ENCODE measurements at regions not wholly inside any gene's neighbourhood (a gene's known extent, or its start where the extent isn't known, plus 50 kb on each side); places are given as distances from the start of the nearest gene placed in this dataset.

DNA sequence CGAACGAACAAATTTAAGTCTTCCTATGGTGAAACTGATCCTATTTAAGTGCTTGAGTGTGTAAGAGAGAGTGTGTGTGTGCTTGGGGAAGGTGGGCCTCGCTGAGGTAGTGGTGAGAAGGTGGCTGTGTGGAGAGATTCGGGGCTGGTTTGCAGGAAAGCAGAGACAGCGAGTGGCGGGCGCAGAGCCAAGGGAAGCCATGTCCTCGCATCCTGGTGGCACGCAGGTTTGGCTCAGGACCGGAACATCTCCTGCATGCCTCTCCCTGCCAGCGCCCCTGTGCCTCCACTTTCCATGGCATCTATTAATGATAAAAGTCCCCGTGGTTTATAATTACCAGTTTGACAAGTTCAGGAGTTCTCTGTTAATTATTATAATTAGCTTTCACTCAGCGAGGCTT is 383.1 kb upstream of the CADM1 start:
- TF ChIP-seq, protein P1, sequence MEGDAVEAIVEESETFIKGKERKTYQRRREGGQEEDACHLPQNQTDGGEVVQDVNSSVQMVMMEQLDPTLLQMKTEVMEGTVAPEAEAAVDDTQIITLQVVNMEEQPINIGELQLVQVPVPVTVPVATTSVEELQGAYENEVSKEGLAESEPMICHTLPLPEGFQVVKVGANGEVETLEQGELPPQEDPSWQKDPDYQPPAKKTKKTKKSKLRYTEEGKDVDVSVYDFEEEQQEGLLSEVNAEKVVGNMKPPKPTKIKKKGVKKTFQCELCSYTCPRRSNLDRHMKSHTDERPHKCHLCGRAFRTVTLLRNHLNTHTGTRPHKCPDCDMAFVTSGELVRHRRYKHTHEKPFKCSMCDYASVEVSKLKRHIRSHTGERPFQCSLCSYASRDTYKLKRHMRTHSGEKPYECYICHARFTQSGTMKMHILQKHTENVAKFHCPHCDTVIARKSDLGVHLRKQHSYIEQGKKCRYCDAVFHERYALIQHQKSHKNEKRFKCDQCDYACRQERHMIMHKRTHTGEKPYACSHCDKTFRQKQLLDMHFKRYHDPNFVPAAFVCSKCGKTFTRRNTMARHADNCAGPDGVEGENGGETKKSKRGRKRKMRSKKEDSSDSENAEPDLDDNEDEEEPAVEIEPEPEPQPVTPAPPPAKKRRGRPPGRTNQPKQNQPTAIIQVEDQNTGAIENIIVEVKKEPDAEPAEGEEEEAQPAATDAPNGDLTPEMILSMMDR (IDR thresholded peaks at IDR 0.05): no peak
- no peak for TF ChIP-seq POLR2A (IDR thresholded peaks at IDR 0.05)
- no peak for TF ChIP-seq POLR2AphosphoS5 (IDR thresholded peaks at IDR 0.05)
- H3K27ac ChIP-seq: no peak overlapping the region
- no peaks in the 10 kb centered on the region for H3K36me3 ChIP-seq
- DNase-seq: no peak
- H3K27me3 ChIP-seq: no peaks in the 10 kb centered on the region
- intact Hi-C loops (cut with DNase I): no loop called here
- 79 to 90% methylated on average over 13 of the region's 13 CpGs for WGBS, 2 donors
- no peaks in the 10 kb centered on the region for H3K4me1 ChIP-seq
- no peaks in the 10 kb centered on the region for H3K9me3 ChIP-seq
- H3K4me3 ChIP-seq: no peak overlapping the region

DNA sequence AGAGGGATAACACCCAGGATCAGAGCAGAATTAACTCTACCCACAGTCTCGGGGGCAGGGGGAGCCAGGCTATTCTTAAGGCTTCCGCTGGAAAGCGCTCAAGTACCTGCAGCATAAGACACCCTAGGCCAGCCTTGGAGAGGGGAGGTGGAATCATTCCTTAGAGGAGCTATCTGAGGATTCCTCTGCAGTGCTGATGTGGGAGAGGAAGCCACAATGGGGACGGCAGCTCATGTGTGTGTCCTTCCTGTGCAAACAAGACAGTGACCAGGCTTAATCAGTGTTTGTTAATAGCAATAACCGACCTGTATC is 382.2 kb upstream of the CADM1 start:
- TF ChIP-seq POLR2AphosphoS5 (IDR thresholded peaks at IDR 0.05): no peak
- H3K4me1 ChIP-seq: no peaks in the 10 kb centered on the region
- peaks cover 0 to 1% (median 0%) of the 10 kb centered on the region in 4 donors for H3K9me3 ChIP-seq
- H3K27me3 ChIP-seq: no peaks in the 10 kb centered on the region
- intact Hi-C loops (cut with DNase I): no loop called here
- no peak for DNase-seq
- 79% methylated on average over 5 of the region's 5 CpGs for WGBS, 2 donors
- H3K4me3 ChIP-seq: no peak overlapping the region
- H3K36me3 ChIP-seq: no peaks in the 10 kb centered on the region
- no peak overlapping the region for H3K27ac ChIP-seq

DNA sequence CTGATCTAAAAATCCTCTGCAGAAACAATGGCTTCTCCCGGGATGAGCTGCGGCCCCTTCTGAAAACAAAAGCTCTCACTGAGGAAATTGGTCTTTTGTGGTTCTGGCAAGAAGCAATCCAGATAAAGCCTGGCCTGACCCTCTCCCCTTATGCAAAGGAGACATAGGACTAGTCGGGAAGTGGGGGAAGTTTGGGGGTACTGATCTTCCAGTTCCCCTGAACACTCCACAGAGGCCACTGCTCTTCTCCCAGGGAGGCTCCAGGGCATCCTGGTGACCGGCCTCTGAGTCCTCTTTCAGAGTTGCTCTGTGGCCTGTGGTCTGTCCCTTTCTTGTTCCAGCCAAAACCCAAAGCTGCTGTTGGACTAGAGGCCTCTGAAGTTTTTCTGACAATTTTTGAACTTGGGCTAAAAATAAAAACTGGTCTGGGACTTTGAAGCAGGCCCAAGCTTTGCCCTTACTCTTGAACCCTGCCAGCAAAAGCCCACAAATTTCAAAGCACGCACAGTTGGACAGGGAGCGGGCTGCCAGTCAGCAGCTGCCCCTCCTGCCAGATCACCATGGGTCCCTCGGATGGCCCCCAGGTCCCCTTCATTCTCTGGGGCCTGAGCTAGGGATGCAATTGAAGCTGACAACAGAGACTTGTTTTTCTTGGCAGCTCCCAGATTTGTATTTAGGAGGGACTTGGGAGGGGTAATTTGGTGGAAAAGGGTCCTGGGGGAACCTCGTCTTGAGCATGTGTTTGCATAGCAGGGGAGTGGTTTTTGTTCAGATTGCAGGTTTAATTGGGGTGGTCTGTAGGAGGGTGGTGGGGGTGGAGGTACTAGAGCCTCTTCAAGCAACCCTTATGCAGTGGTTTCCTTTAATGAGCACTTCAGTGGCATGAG is 381.6 kb upstream of the CADM1 start:
- no peak overlapping the region for H3K27ac ChIP-seq
- intact Hi-C loops (cut with DNase I): no loop called here

DNA sequence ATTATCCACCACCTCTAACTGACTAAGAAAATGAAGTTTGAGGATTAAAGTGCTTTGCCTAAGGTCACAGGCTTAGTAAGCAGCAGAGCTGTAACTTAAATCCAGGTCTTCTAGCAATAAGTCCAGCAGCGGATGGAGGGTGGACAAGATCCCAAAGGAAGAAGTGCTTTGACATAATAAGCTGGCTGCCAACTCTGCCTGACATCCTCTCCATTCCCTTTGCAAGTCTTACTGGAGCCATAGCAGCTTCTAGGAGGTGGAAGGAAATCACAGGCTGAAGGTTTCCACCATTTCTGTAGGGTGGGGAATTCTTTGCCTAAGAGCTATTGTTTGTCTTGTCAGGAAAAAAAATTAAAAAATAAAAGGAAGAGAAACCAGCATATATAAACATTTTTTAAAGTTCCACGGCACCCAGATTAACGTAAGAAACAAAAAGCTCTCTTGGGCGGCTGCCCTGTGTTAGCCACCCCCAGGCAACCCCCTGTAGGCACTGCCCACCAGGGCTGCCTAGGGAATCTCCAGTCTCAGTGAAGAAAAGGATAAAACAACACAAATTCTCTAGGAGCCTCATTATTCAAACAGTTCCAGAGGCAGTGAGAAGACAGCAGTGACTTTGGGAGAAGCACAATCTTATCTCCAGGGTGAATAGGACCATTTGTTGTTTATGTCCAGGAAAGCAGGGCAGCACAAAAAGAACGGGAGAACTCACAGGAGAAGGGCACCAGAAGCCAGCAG is 380.8 kb upstream of the CADM1 start:
- no peak for DNase-seq
- intact Hi-C loops (cut with DNase I): no loop called here
- H3K27ac ChIP-seq: no peak overlapping the region
- H3K4me3 ChIP-seq: no peak overlapping the region
- 75 to 77% methylated on average over 5 of the region's 5 CpGs for WGBS, 2 donors
- no peaks in the 10 kb centered on the region for H3K27me3 ChIP-seq
- H3K4me1 ChIP-seq: no peaks in the 10 kb centered on the region
- TF ChIP-seq, protein P1 (IDR thresholded peaks at IDR 0.05): no peak
- TF ChIP-seq EP300 (IDR thresholded peaks at IDR 0.05) (no peak), POLR2AphosphoS5 (IDR thresholded peaks at IDR 0.05) (no peak), POLR2A (IDR thresholded peaks at IDR 0.05) (no peak)
- H3K36me3 ChIP-seq: no peaks in the 10 kb centered on the region
- peaks cover 0 to 1% (median 0%) of the 10 kb centered on the region in 4 donors for H3K9me3 ChIP-seq

More for the DNA sequence above, 381.6 kb upstream of the CADM1 start:
- H3K4me1 ChIP-seq: no peaks in the 10 kb centered on the region
- no peak overlapping the region for H3K4me3 ChIP-seq
- no peak for DNase-seq
- WGBS, 2 donors: 78 to 79% methylated on average over 8 of the region's 8 CpGs
- H3K36me3 ChIP-seq: no peaks in the 10 kb centered on the region
- TF ChIP-seq POLR2AphosphoS5 (IDR thresholded peaks at IDR 0.05): no peak
- TF ChIP-seq EP300 (IDR thresholded peaks at IDR 0.05): no peak
- TF ChIP-seq, protein P1 (IDR thresholded peaks at IDR 0.05): no peak
- no peak for TF ChIP-seq POLR2A (IDR thresholded peaks at IDR 0.05)
- H3K27me3 ChIP-seq: no peaks in the 10 kb centered on the region
- H3K9me3 ChIP-seq: peaks cover 0 to 1% (median 0%) of the 10 kb centered on the region in 4 donors

DNA sequence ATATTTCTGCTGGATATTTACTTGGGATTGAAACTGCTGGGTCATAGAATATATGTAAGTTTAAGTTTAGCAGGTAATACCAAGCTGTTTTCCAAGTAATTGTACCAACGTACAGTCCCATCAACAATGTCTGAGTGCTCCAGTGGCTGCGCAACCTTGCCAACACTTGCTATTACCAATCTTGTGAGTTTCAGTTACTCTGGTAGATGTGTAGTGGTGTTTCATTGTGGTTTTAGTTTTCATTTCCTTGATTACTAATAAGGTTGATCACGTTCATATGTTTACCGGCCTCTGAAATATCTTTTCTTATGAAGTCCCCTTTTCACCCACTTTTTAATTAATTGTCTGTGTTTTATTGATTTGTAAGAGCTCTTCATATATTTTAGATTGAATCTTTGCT is 370.6 kb upstream of the CADM1 start:
- Histone ChIP-seq H3K4me1 (no peaks in the 10 kb centered on the region), H3K4me3 (no peak overlapping the region), H3K9me3 (no peaks in the 10 kb centered on the region), H3K27ac (no peak overlapping the region), H3K27me3 (no peaks in the 10 kb centered on the region), H3K36me3 (no peaks in the 10 kb centered on the region)
- TF ChIP-seq, protein P1 (IDR thresholded peaks at IDR 0.05): no peak
- no peak for TF ChIP-seq POLR2A (IDR thresholded peaks at IDR 0.05)
- TF ChIP-seq POLR2AphosphoS5 (IDR thresholded peaks at IDR 0.05): no peak
- TF ChIP-seq EP300 (IDR thresholded peaks at IDR 0.05): no peak
- intact Hi-C loops (cut with DNase I): no loop called here
- no peak for DNase-seq
- WGBS, 2 donors: 80 to 88% methylated on average over 4 of the region's 4 CpGs
